Choroid plexus epithelial cell (primary cell): ENCODE measurements at regions not wholly inside any gene's neighbourhood (a gene's known extent, or its start where the extent isn't known, plus 50 kb on each side); places are given as distances from the start of the nearest gene placed in this dataset.
"Not testable (repeated sequence)": the region's sequence is repeated elsewhere in the genome, so short reads cannot be mapped to it uniquely, and the experiment has no call there.

ENCODE experiments used
- DNase-seq: peaks from one replicate; pipeline ENCODE4 v3.0.0-alpha.2; 2010; ENCODE audit warnings: low read depth
- H3K4me3 ChIP-seq: 2 replicates; pipeline ENCODE4 v1.5.1; 2011; ENCODE audit warnings: low read depth, mild to moderate bottlenecking, control low read depth, low read length, moderate library complexity
- TF ChIP-seq, protein P1 (sequence below): conservative IDR thresholded peaks from 2 replicates; pipeline ENCODE4 v1.5.1; 2011; ENCODE audit warnings: low read depth, mild to moderate bottlenecking, control low read depth, inconsistent platforms, low read length, moderate library complexity

DNA sequence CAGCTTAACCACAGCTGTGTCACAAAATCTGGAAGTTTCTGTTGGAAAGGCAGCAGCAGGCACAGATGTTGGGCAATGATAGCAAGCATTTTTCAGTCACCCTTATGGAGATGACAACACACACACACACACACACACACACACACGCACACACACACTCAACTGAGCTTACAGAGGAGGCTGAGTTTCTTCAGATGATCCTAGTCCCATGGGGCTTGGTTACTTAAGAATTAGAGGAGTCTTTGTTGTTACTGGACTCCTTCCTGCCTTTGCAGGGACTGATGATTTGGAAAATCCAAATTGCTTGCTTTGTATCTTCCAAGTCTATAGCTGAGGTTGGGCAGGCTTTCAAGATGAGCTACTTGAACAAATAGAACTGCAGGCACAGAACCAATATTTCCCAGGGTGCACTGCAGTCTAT lies 740.1 kb upstream of the PITX2 start:
- DNase-seq = peak; percentile 1
- no peak overlapping the region for H3K4me3 ChIP-seq
- TF ChIP-seq, protein P1, sequence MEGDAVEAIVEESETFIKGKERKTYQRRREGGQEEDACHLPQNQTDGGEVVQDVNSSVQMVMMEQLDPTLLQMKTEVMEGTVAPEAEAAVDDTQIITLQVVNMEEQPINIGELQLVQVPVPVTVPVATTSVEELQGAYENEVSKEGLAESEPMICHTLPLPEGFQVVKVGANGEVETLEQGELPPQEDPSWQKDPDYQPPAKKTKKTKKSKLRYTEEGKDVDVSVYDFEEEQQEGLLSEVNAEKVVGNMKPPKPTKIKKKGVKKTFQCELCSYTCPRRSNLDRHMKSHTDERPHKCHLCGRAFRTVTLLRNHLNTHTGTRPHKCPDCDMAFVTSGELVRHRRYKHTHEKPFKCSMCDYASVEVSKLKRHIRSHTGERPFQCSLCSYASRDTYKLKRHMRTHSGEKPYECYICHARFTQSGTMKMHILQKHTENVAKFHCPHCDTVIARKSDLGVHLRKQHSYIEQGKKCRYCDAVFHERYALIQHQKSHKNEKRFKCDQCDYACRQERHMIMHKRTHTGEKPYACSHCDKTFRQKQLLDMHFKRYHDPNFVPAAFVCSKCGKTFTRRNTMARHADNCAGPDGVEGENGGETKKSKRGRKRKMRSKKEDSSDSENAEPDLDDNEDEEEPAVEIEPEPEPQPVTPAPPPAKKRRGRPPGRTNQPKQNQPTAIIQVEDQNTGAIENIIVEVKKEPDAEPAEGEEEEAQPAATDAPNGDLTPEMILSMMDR = no peak

DNA sequence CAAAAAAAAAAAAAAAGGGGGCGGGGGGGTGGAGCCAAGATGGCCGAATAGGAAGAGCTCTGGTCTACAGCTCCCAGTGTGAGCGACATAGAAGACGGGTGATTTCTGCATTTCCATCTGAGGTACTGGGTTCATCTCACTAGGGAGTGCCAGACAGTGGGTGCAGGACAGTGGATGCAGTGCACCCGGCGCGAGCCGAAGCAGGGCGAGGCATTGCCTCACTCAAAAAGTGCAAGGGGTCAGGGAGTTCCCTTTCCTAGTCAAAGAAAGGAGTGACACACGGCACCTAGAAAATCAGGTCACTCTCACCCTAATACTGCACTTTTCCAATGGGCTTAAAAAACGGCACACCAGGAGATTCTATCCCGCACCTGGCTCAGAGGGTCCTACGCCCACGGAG lies 755.0 kb upstream of the PITX2 start:
- H3K4me3 ChIP-seq, DNase-seq: not testable (repeated sequence)

- no peak overlapping the region for H3K4me3 ChIP-seq
- DNase-seq = no peak
- TF ChIP-seq, protein P1 = no peak
Observed at GRCh38 chr4:111388561-111388960, 756.7 kb upstream of the FAM241A start.

GRCh38 chr4:111391829-111392228 lies 753.4 kb upstream of the FAM241A start:
- no peak overlapping the region for H3K4me3 ChIP-seq
- no peak for DNase-seq
- TF ChIP-seq, protein P1 = no peak

GRCh38 chr4:111393781-111394180 lies 751.5 kb upstream of the FAM241A start:
- no peak for DNase-seq
- TF ChIP-seq, protein P1 = no peak
- H3K4me3 ChIP-seq = no peak overlapping the region

GRCh38 chr4:111398906-111399330 lies 746.3 kb upstream of the FAM241A start:
- DNase-seq = peak; percentile 1
- H3K4me3 ChIP-seq = no peak overlapping the region
- TF ChIP-seq, protein P1 = no peak

GRCh38 chr4:111399623-111400022 lies 745.6 kb upstream of the FAM241A start:
- no peak overlapping the region for H3K4me3 ChIP-seq
- no peak for DNase-seq
- TF ChIP-seq, protein P1 = no peak

- H3K4me3 ChIP-seq = no peak overlapping the region
- peak; percentile 57 for DNase-seq
- TF ChIP-seq, protein P1 = no peak
Observed at GRCh38 chr4:111400741-111401140, 744.5 kb upstream of the FAM241A start.
